GM21381 (cell line): ENCODE measurements at regions not wholly inside any gene's neighbourhood (a gene's known extent, or its start where the extent isn't known, plus 50 kb on each side); places are given as distances from the start of the nearest gene placed in this dataset.
A peak's percentile ranks its signal among the peaks of the same experiment; 100 is the strongest.
"Not testable (repeated sequence)": the region's sequence is repeated elsewhere in the genome, so short reads cannot be mapped to it uniquely, and the experiment has no call there.

Experiments
- ATAC-seq: cut with Tn5 transposase; IDR thresholded peaks from one replicate; pipeline ENCODE4 v1.9.1; 2021; ENCODE audit warnings: mild to moderate bottlenecking, moderate library complexity; ENCODE audit not compliant: unreplicated experiment

DNA sequence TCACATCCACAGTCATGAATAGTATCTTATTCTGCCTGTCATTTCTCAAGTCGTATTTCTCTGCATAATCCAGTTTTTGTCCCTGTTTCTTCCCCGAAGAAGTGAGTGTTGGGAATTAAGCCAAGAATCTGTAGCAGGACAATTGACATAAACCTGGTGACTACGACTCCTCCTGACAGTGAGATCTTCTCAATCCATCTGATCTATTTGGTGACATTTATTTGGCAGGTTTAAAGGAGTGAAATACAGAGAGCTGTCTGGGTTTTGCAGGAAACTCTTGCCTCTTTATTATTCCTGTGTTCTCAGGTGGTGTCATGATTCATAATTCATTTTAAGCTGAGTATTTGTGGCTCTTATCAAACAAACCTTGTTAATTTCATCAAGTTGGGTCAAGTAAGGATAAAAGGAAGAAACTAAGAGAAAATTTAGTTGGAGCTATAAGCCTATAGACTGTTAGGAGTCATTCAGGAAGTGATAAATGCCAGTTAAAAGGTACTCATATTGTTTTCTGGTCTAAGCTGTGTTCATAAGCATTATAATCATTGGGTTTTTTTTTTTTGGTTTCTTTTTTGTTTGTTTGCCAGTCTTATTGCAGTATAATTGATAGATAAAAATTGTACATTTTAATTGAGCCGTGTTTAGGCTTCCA is 95.9 kb upstream of the PCSK1 start:
- no peak for ATAC-seq

DNA sequence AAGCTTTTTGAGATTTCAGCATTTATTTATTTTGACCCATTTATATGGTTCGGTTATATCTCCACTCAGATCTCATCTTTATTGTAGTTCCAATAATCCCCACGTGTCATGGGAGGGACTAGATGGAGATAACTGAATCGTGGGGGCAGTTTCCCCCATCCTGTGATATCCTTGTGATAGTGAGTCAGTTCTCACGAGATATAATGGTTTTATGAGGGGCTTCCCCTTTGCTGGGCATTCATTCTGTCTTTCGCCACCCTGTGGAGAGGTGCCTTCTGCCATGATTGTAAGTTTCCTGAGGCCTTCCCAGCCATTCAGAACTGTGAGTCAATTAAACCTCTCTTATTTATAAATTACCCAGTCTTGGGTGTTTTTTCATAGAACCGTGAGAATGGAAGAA is 96.5 kb upstream of the PCSK1 start:
- ATAC-seq: no peak

DNA sequence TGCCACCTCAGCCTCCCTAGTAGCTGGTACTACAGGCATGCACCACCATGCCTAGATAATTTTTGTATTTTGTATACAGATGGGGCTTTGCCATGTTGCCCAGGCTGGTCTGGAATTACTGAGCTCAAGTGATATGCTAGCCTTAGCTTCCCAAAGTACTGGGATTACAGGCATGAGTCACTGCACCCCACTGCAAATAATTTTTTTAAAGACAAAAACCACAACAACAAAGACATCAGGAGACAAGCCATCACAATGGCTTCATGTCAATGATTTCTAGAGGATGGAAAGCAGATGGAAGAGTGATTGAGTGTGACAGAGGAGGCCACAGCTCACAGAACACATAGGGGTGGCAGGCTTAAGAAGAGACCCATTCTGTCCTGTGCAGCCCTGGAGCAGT is 97.9 kb upstream of the PCSK1 start:
- no peak for ATAC-seq

DNA sequence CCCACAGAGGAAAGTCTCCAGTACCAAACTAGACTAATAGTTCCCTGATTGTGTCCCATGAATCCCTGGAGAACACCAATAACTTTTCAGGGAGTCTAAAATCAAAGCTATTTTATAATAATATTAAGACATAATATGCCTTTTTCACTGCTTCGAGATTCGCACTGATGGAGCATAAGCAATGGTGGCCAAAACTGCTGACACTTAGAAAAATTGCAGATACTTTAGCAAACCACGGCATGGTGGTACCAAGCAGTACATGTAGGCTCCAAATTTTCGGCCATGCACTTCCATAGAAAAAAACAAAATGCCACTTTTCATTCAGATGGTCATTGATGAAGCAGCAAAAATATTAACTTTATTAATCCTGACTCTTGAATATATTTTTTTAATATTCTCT is 100.3 kb upstream of the PCSK1 start:
- ATAC-seq: no peak

DNA sequence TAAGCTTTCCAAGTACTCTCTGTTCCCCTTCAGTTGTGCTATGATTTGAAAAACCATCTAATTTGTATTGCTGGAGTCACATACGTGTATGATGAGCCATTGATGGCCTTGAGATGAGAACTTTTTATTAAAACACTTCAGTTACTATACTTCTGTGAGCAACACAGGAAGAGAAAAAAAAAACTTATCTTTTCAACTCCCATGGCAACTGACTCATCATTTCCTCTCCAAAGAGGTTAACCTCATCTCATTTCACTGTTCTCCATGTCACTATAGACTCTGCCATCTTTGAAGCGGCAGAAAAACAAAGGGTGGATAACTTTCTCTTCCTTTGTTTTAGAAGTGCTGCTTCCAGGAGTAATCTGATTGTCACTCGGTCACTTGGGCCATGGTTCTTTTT is 104.3 kb upstream of the PCSK1 start:
- no peak for ATAC-seq

DNA sequence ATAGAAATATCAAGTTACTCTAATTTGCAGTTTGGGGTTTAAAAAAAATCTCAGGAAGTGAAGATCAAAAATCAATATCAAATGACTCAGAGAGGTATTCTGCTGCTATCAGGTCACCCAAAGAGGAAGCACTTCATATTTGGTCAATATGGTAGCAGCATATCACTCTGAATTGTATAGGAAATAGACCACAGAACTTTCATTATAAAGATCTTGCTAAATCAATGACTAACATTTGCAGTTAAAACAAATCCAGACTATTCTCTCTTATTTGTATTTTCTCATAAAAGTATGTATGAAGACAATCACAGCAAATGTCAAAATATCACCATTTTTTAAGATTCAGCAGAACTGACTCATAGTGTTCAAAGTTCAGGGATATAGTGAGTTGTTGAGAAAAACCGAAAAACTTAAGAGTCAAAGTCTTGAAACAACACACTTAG is 105.8 kb upstream of the PCSK1 start:
- no peak for ATAC-seq

DNA sequence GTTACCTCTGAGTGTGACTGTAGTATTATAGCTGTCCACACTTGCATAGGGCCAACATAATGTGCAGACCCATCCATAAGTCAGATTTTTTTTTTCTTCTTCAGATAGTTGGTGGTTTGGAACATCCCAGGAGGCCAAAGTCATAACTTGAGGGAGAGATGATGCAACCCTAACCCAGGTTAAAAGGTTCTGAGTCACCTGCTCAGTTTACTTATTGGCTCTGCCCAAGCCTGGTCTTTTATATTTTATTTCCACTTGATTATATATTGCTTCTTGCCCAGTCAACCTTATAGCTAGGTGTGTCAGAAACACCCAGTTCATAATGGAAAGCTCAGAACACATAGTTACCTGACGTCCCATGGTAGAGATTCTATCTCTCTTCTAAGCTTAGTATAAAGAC is 113.1 kb upstream of the PCSK1 start:
- no peak for ATAC-seq

DNA sequence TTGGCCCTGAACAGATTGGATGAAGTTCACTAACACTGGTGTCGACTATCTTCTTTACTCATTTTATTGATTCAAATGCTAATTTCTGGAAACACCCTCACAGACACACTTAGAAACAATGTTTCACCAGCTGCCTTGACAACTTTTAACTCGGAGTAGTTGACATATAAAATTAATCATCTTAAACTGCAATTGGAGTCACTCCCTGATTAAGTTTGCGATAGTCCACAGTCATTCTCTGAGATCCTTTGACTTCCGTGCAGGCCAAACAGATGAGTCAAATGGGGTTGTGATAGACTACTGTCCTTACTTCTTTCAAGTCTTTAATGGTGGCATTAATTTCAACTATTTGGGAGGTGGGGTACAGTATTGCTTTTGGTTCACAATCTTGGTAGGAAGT is 114.4 kb upstream of the PCSK1 start:
- no peak for ATAC-seq

DNA sequence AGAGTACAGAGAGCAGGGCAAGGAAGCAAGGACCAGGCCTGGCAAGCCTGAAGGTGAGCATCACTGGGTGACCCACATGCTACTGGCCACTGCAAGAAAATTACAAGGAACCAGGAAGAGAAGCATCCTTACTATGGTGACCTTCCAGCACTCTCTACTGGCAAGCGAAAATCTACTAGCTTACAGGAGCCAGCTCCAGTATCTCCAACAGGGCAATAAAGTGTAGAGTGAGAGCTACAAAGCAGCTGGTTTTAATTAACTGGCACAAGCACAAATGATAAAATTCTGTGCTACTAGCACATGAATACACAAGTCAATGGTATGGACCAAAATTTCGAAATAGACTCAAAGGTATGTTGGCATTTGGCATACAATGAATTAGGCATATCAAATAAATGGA is 113.3 kb upstream of the CAST start:
- no peak for ATAC-seq

DNA sequence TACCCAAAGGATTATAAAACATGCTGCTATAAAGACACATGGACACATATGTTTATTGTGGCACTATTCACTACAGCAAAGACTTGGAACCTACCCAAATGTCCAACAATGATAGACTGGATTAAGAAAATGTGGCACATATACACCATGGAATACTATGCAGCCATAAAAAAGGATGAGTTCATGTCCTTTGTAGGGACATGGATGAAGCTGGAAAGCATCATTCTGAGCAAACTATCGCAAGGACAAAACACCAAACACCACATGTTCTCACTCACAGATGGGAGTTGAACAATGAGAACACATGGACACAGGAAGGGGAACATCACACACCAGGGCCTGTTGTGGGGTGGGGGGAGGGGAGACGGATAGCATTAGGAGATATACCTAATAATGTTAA is 101.3 kb upstream of the CAST start:
- not testable (repeated sequence) for ATAC-seq

DNA sequence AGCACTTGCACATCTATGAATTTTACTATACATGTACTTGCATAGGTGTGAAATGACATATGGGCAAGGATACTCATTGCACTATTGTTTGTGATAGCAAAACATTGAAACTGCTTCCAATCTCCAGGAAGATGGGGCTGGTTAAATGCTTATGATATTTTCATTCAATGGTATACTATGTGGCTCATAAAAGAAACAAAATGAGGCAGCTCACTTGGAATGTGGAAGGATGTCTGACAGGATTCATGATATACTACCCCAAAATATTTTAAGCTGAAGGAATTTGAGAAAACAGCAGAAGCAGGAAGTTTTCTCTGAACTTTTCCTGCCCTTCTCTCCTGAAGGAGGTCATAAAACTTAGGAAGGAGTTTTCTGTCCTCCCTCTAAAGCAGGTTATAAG is 99.6 kb upstream of the CAST start:
- ATAC-seq: no peak

DNA sequence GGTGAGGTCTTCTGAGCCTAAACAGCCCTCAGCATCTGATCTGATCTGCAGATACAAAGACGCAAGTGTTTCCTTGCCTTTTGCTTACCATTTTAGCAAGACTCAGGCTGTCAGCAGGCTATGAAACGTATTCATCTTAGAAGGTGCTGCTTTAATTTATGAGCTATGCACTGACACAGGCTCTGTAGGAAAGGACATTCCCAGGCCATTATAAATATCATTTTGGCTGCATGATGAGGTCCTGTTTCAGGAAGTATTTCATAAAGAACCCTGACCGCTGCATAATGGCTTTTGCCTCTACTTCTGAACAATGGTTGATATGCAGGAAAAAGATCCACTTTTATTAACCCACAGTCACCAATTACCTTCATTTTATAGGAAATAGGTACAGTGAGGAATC is 98.4 kb upstream of the CAST start:
- no peak for ATAC-seq

DNA sequence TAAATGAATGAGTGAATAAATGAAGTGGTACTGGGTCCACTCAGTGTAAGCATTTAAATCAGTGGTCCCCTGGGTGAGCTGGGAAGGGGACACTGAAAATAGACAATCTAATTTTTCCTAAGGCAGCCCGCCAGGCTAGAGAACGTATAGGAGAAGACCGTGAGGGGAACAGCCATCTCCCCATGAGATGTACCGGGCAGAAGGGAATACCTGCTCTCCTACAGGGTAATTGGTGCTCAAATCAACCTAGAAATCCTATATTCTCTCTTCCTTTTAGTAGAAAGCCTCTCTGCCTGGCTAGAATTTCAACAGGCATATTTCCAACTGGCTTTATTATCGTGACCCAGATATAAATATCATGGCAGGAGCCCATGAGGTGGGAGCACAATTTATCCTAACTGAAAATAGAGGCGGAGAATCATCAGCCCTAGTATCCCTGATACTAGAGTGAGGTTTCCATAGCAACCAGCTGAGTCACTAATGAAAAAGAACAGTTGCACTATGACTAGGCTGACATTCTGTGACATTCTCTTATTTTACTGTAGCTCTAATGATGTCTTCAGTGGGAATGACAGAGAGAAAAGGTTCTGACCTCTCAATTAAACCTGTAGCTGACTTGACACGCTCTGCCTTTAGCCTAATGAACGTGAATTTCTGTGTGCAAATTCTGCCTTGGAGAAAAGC is 96.5 kb upstream of the CAST start:
- peak; percentile 71 for ATAC-seq

DNA sequence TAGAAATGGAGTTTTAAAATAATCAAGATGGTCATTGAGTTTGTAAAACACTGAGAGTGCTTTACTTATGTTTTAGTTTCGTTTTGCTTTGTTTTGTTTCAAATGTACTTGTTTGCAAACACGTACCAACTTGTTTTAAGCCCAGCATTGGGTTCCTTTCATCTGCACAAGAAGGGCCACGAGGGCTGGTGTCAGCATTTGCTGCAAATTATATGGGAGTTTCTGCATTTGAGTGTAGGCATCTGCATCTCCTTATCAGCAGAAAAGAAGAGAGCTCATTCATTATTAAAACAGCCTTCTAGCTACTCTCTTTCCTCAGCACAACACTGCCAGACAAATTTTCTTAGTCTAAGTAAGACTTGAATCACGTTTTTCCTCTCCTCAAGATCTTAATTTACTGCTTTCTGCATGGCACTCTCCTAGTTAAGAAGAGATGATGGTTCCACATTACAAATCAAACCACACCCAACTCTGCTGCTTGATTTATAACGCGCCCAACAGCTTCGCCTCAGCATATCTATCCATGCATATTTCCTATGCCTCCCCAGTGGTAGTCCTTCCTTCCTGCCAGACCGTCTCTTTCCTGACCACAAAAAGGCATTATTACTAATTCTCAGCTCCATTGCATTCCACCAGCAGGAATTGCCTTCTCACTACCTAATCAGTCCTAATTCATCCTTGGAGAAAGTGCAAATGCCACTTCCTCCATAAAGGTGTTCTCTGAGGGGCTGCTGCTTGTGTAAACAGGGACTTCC is 95.2 kb upstream of the CAST start:
- no peak for ATAC-seq

DNA sequence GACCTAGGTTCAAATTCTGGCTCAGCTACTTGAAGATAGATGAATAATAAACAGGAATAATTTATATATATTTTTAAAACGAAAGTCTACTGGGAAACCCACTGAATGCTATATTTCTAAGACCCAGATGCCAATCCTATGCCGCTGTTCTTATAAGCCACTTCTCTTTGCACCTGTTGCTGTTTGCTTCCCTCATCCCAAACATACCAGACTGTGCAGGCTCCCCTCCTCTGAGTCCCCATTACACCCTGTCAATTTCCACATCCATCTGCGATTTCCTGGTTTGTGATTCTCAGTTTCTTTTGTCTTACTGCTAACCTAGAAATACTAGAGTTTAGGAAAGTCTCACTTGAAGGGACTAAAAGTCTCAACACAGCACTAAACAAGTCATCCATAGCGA is 92.8 kb upstream of the CAST start:
- no peak for ATAC-seq

DNA sequence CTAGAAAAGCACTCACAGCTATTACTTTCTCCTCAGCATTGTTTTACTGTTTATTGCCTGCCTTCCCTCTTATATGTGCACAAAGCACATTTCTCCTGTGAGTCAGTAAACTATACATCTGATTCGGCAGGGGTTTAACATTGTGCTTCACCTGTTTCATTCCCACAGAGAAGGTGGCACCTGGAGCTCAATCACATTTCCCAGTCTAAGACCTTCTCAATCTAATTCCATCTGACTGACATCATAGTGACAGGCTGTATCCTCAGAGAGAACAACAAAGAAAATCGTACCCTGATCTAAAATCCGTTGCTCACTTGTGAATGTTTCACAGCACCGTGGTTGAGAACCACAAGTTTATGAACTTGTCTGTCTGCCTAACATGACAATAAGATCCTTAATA is 92.4 kb upstream of the CAST start:
- no peak for ATAC-seq

DNA sequence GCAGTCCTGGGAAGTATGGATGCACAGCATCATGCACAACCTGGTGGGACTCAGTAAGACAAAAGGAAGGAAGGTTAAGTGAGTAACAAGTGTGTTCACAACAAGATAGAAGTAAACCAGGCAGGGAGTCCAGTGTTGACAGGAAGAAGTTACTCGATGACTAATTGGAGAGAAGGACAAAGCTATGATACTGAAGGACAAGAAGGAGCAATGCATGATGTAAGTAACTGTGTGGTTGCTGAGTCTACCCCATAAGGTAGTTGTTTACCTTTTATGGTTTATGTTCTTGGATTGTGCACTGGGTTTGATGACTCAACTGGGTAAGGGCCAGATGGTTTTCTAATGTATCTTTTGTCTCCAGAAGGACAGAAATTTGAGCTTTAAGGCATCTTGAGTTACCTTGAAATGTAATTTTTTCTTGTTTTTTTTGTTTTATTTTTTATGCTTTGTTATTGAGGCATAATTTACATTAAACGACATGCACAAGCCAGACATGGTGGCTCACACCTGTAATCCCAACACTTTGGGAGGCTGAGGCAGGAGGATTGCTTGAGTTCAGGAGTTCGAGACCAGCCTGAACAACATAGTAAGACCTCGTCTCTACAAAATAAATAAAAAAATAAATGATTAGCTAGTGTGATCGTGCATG is 89.2 kb upstream of the CAST start:
- no peak for ATAC-seq

DNA sequence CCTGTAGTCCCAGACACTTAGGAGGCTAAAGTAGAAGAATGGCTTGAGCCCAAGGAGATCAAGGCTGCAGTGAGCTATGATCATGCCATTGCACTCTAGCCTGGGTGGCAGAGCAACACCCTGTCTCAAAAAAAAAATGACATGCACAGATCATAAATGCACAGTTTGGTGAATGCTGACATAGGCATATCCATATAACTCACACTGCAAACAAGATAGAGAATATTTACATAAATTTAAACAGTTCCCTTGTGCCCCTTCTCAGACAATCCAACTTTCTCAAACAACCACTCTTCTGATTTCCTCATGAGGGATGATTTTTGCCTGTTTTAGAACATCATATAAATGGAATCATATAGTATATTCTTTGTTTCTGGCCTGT is 88.7 kb upstream of the CAST start:
- ATAC-seq: no peak

DNA sequence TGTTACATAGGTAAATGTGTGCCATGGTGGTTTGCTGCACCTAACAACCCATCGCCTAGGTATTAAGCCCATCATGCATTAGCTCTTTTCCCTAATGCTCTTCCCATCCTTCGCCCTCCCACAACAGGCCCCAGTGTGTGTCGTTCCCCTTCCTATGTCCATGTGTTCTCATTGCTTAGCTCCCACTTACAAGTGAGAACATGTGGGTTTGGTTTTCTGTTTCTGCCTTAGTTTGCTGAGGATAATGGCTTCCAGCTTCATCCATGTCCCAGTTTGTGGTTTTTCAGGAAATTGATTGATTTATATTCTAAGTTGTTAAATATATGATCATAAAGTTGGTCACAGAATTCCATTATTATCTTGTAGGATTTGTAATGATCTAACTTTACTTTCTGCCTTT is 85.3 kb upstream of the CAST start:
- no peak for ATAC-seq

DNA sequence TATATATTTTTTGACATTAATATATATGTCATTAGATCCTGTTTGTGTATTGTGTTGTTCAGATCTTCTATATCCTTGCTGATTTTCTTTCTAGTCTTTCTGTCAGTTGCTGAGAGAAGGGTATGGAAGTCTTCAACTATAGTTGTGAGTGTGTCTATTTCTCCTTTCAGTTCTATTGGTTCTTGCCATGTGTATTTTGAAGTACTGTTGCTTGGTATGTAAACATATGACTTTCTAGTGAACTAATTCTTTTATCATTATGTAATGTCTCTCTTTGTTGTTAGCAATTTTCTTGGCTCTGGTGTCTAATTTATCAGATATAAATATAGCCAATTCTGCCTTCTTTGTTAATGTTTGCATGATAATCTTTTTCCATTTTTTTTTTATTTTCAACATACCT is 84.3 kb upstream of the CAST start:
- ATAC-seq: no peak

DNA sequence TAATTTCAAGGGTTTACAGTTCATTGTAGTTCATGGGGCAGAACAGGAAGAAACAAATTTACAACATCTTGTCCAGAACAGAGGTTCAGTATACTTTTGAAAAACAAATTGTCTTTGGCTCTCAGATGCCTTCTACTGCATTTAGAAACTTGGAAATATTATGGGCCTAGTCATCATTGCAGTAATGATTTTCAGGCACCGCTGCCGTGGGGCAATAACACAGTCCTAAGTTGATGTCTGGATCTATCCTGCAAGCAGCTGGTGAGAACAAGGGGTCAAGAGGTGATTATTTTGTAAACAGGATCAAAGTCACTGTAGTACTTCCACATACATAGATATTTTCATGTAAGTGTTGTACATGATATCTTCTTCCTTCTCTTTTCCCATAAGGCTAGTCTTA is 82.5 kb upstream of the CAST start:
- ATAC-seq: no peak

DNA sequence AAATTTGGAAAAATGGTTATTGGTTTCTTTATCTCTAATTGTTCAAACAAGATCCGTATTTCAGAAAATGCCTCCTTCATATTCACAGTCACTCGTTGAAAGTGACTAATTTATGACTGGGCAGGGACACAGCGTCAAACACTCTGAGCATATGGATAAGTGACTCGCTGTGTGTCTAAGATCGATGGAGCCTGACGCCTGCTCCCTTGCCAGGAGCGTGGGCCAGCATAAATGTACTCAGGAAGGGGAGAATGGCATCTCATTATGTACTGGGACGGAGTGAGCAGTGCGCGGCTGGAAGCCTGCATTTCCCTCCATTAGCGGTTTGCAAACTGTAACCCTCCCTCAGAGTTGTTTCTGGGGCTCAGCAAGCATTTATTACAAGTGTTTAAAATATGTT is 79.8 kb upstream of the CAST start:
- ATAC-seq: no peak
